Body of pancreas (tissue), 4 donors: ENCODE measurements at regions not wholly inside any gene's neighbourhood (a gene's known extent, or its start where the extent isn't known, plus 50 kb on each side); places are given as distances from the start of the nearest gene placed in this dataset.

Experiments
- ATAC-seq: fragments of 150-250 bp; one replicate; pipeline ENCODE4 v1.9.1; 2016
- DNase-seq, 4 donors: peaks; one replicate each; pipeline ENCODE4 v3.0.0-alpha.2; 2019
- H3K27ac ChIP-seq, 4 donors: fragments of 200-600 bp; sonication (generic); 1 replicate in 3 of 4; 2 replicates in 1 of 4; pipeline versions ENCODE4 v1.5.1 to v1.6.1; 2016 to 2019; ENCODE audit warnings: mild to moderate bottlenecking in 1 of 4, mixed read lengths in 1 of 4, moderate library complexity in 1 of 4
- H3K27me3 ChIP-seq, 2 donors: fragments of 200-600 bp; sonication (generic); one replicate each; pipeline ENCODE4 v1.6.0; 2016; ENCODE audit warnings: mild to moderate bottlenecking in 1 of 2
- H3K36me3 ChIP-seq, 2 donors: fragments of 200-600 bp; sonication (generic); replicated peaks in 1 of 2; 2 replicates each; pipeline ENCODE4 v1.5.1; 2016; ENCODE audit warnings: low read depth in 2 of 2; ENCODE audit not compliant: insufficient read depth in 1 of 2
- H3K4me1 ChIP-seq: fragments of 200-600 bp; sonication (generic); one replicate; pipeline ENCODE4 v1.6.0; 2016
- H3K4me3 ChIP-seq, 2 donors: fragments of 200-600 bp; sonication (generic); 1 replicate in 1 of 2; 2 replicates in 1 of 2; pipeline ENCODE4 v1.5.1; 2016 to 2019
- H3K9me3 ChIP-seq, 3 donors: fragments of 200-600 bp; sonication (generic); 1 replicate in 2 of 3; 2 replicates in 1 of 3; pipeline ENCODE4 v1.5.1; 2016
- POLR2A ChIP-seq, 3 donors: fragments of 450-650 bp; IDR thresholded peaks; one replicate each; pipeline ENCODE4 v1.6.1; 2016; ENCODE audit warnings: antibody characterized with exemption in 3 of 3, mild to moderate bottlenecking in 2 of 3
- WGBS, 2 donors: methylation state at CpG; one replicate each; pipeline ENCODE4 v1.1.5; 2017; 5-methylcytosine and 5-hydroxymethylcytosine counted together
- intact Hi-C: fragments of 100-400 bp; cut with DNase I; formaldehyde crosslinking; loops from one replicate; pipeline ENCODE4 v1.15.1; 2023
- TF ChIP-seq, protein P1 (sequence below), 7 experiments: fragments of 450-650 bp in 4 of 7; fragments of 200-600 bp in 3 of 7; sonication (generic) in 3 of 7; IDR thresholded peaks; one replicate each; pipeline ENCODE4 v1.5.1; 2016 to 2019; ENCODE audit warnings: antibody characterized with exemption in 7 of 7

DNA sequence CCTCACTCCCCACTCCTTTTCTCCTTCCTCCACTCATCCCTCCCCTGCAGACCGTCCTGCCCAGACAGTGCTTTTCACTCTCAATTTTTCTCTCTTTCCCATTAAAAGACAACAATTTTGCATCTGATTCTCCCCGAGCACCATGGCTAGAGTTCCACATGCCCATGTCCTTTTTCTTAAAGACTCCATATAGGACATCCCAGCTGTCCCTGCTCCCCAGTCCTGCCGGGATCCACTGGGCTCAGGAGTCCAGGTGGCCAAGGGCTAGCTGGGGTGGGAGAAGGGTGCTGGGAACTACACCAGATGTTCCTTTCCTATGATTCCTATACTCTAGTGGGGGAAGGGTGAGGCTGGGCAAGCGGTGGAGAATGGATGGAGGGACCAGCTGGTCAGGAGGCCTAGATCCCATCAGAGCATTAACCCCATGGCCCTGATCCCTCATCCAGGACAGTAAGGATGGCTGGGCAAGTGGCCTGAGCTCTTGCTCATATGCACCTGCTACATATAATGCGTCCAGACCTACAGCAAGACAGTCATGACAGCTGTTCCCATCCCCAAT is 52.8 kb upstream of the RMDN2 start:
- 63 to 72% methylated on average over 5 of the region's 5 CpGs for WGBS, 2 donors
- intact Hi-C loops, result no loop called here
- H3K4me1 ChIP-seq, result peaks cover 4% of the 10 kb centered on the region

DNA sequence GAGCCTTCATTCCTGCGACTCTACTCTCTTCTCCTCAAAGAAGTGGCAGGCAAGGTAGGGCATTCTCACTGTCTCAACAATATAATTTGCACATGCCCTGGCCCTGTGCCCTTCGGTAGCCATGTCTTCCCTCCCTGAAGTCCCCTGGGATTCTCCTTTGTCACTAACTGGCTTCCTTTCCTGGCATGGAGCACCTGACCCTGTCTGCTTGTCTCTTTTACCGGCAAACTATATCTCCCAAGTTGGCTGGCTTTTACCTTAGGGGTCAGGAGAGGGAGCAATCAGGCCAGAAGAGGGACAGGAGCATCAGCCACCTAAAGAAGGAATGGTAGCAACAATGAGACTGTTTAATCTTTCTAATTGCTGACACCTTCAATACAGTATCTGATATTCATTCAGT is 51.9 kb upstream of the RMDN2 start:
- no peak for ATAC-seq
- Histone ChIP-seq H3K9me3 (no peaks in the 10 kb centered on the region), H3K4me3 (no peak overlapping the region), H3K4me1 (peaks cover 4% of the 10 kb centered on the region), H3K36me3 (no peaks in the 10 kb centered on the region), H3K27ac (no peak overlapping the region), H3K27me3 (no peaks in the 10 kb centered on the region)
- TF ChIP-seq, protein P1, sequence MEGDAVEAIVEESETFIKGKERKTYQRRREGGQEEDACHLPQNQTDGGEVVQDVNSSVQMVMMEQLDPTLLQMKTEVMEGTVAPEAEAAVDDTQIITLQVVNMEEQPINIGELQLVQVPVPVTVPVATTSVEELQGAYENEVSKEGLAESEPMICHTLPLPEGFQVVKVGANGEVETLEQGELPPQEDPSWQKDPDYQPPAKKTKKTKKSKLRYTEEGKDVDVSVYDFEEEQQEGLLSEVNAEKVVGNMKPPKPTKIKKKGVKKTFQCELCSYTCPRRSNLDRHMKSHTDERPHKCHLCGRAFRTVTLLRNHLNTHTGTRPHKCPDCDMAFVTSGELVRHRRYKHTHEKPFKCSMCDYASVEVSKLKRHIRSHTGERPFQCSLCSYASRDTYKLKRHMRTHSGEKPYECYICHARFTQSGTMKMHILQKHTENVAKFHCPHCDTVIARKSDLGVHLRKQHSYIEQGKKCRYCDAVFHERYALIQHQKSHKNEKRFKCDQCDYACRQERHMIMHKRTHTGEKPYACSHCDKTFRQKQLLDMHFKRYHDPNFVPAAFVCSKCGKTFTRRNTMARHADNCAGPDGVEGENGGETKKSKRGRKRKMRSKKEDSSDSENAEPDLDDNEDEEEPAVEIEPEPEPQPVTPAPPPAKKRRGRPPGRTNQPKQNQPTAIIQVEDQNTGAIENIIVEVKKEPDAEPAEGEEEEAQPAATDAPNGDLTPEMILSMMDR (IDR thresholded peaks at IDR 0.05), result no peak
- TF ChIP-seq POLR2A (IDR thresholded peaks at IDR 0.05), result no peak
- intact Hi-C loops, result no loop called here
- WGBS, 2 donors, result 54 to 66% methylated on average over 3 of the region's 3 CpGs
- no peak for DNase-seq

More for the DNA sequence above, 52.8 kb upstream of the RMDN2 start:
- H3K36me3 ChIP-seq, result no peaks in the 10 kb centered on the region
- H3K9me3 ChIP-seq, result no peaks in the 10 kb centered on the region
- H3K27ac ChIP-seq, result no peak overlapping the region
- no peak overlapping the region for H3K4me3 ChIP-seq
- DNase-seq (no peak), ATAC-seq (no peak)
- H3K27me3 ChIP-seq, result no peaks in the 10 kb centered on the region
- TF ChIP-seq POLR2A (IDR thresholded peaks at IDR 0.05), result no peak
- TF ChIP-seq, protein P1 (IDR thresholded peaks at IDR 0.05), result no peak

DNA sequence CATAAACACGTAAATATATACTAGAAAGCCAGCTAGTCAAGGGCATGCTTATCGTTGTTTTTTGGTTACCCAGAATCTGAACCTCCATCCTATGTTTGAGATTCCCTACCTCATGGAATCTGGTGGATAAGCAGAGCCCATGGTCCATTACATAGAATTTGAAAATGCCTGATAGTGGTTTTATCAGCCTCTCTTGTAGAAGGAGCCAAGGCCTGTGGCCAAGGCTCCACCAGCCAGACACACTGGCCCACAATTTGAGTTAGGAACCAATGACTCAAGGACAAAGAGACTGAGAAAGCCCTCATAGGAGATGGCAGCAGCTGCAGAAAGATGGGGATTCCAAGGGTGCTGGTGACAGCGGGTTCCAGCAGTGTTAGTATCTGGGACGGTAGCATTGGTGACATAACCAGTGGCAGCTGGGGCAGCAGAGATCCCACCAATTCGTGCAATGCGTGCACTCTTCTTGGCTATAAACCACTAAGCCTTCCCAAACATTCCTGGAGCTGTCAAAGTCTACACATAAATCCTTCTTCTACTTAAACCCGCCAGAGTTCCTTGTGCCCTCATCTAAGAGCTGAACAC is 51.2 kb upstream of the RMDN2 start:
- no peak for DNase-seq
- 79 to 92% methylated on average over 7 of the region's 7 CpGs for WGBS, 2 donors
- Histone ChIP-seq H3K27ac (no peak overlapping the region), H3K9me3 (no peaks in the 10 kb centered on the region), H3K4me1 (peaks cover 4% of the 10 kb centered on the region), H3K4me3 (no peak overlapping the region), H3K27me3 (peaks cover 0 to 2% of the 10 kb centered on the region in 2 donors), H3K36me3 (no peaks in the 10 kb centered on the region)
- ATAC-seq, result no peak
- intact Hi-C loops, result no loop called here
- TF ChIP-seq, protein P1 (IDR thresholded peaks at IDR 0.05), result no peak
- TF ChIP-seq POLR2A (IDR thresholded peaks at IDR 0.05), result no peak

DNA sequence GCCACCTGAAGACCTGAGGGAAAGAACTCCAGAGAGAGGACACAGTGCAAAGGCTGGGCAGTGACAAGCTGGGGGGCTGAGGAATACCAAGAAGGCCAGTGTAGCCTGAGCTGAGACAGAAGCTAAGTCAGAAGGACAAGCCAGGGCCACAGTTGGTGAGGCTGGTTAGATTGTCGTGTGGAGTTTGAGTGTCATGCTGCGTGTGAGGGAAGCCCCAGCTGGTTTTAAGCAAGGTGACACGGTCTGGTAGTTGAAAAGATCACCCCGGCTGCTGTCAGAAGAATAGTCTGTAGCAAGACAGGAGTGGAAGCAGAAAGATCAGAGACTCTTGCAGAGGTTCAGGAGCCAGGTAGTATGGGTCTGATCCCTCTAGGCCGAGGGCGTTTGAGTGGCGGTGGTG is 50.6 kb upstream of the RMDN2 start:
- intact Hi-C loops, result no loop called here
- Histone ChIP-seq H3K36me3 (no peaks in the 10 kb centered on the region), H3K27ac (no peak overlapping the region), H3K27me3 (peaks cover 0 to 5% of the 10 kb centered on the region in 2 donors), H3K4me1 (peaks cover 4% of the 10 kb centered on the region), H3K4me3 (no peak overlapping the region), H3K9me3 (no peaks in the 10 kb centered on the region)
- 85 to 94% methylated on average over 7 of the region's 7 CpGs for WGBS, 2 donors
- ATAC-seq (no peak), DNase-seq (no peak)
- TF ChIP-seq, protein P1 (IDR thresholded peaks at IDR 0.05), result no peak
- TF ChIP-seq POLR2A (IDR thresholded peaks at IDR 0.05), result no peak
